MG63 (cell line): ENCODE measurements at regions not wholly inside any gene's neighbourhood (a gene's known extent, or its start where the extent isn't known, plus 50 kb on each side); places are given as distances from the start of the nearest gene placed in this dataset.

ENCODE experiments used
- DNase-seq: peaks from one replicate; pipeline ENCODE4 v3.0.0-alpha.2; 2020
- H3K27me3 ChIP-seq: fragments of 250-450 bp; sonication (Bioruptor Pico); 2 replicates; pipeline ENCODE4 v1.5.1; 2020; ENCODE audit warnings: mild to moderate bottlenecking, moderate library complexity
- H3K36me3 ChIP-seq: fragments of 250-450 bp; sonication (Bioruptor Pico); 2 replicates; pipeline ENCODE4 v1.5.1; 2020; ENCODE audit warnings: mild to moderate bottlenecking, moderate library complexity
- H3K4me3 ChIP-seq: fragments of 250-450 bp; sonication (Bioruptor Pico); 2 replicates; pipeline ENCODE4 v1.5.1; 2020; ENCODE audit warnings: mild to moderate bottlenecking, moderate library complexity
- H3K9me3 ChIP-seq: fragments of 250-450 bp; sonication (Bioruptor Pico); 2 replicates; pipeline ENCODE4 v1.5.1; 2020; ENCODE audit warnings: mild to moderate bottlenecking, moderate library complexity

- Histone ChIP-seq H3K4me3 (no peak overlapping the region), H3K9me3 (peaks cover 4% of the 10 kb centered on the region; the same call in 1 of the 2 replicates), H3K27me3 (no peaks in the 10 kb centered on the region), H3K36me3 (no peaks in the 10 kb centered on the region)
- no peak for DNase-seq
Observed at GRCh38 chr5:61697809-61698558, 365.9 kb downstream of the ZSWIM6 start.

- H3K27me3 ChIP-seq, result no peaks in the 10 kb centered on the region
- no peaks in the 10 kb centered on the region for H3K9me3 ChIP-seq
- H3K4me3 ChIP-seq, result no peak overlapping the region
- peak; percentile 23 for DNase-seq
- no peaks in the 10 kb centered on the region for H3K36me3 ChIP-seq
Observed at GRCh38 chr5:61701877-61702602, 370.0 kb downstream of the ZSWIM6 start.

- DNase-seq, result peak; percentile 31
- Histone ChIP-seq H3K9me3 (no peaks in the 10 kb centered on the region), H3K36me3 (no peaks in the 10 kb centered on the region), H3K27me3 (no peaks in the 10 kb centered on the region), H3K4me3 (no peak overlapping the region)
Observed at GRCh38 chr5:61702784-61703183, 370.7 kb downstream of the ZSWIM6 start.

GRCh38 chr5:61704289-61704688 lies 372.2 kb downstream of the ZSWIM6 start:
- Histone ChIP-seq H3K4me3 (no peak overlapping the region), H3K9me3 (no peaks in the 10 kb centered on the region), H3K27me3 (no peaks in the 10 kb centered on the region), H3K36me3 (no peaks in the 10 kb centered on the region)
- no peak for DNase-seq

GRCh38 chr5:61706751-61707150 lies 374.7 kb downstream of the ZSWIM6 start:
- DNase-seq, result no peak
- no peaks in the 10 kb centered on the region for H3K27me3 ChIP-seq
- no peaks in the 10 kb centered on the region for H3K9me3 ChIP-seq
- H3K4me3 ChIP-seq, result no peak overlapping the region
- no peaks in the 10 kb centered on the region for H3K36me3 ChIP-seq

- Histone ChIP-seq H3K36me3 (no peaks in the 10 kb centered on the region), H3K9me3 (no peaks in the 10 kb centered on the region), H3K4me3 (no peak overlapping the region), H3K27me3 (no peaks in the 10 kb centered on the region; the same call in 1 of the 2 replicates)
- no peak for DNase-seq
Observed at GRCh38 chr5:61719124-61719523, 387.1 kb downstream of the ZSWIM6 start.

GRCh38 chr5:61720829-61721228 lies 388.8 kb downstream of the ZSWIM6 start:
- Histone ChIP-seq H3K4me3 (no peak overlapping the region), H3K27me3 (no peaks in the 10 kb centered on the region; the same call in 1 of the 2 replicates), H3K9me3 (no peaks in the 10 kb centered on the region), H3K36me3 (no peaks in the 10 kb centered on the region)
- no peak for DNase-seq

- Histone ChIP-seq H3K36me3 (no peaks in the 10 kb centered on the region), H3K4me3 (no peak overlapping the region), H3K9me3 (no peaks in the 10 kb centered on the region), H3K27me3 (no peaks in the 10 kb centered on the region)
- no peak for DNase-seq
Observed at GRCh38 chr5:61724102-61724501, 392.0 kb downstream of the ZSWIM6 start.

- no peaks in the 10 kb centered on the region for H3K27me3 ChIP-seq
- H3K9me3 ChIP-seq, result no peaks in the 10 kb centered on the region
Observed at GRCh38 chr5:61728287-61728686, 396.2 kb downstream of the ZSWIM6 start.

GRCh38 chr5:61730866-61731265 lies 398.8 kb downstream of the ZSWIM6 start:
- no peak overlapping the region for H3K4me3 ChIP-seq
- H3K9me3 ChIP-seq, result no peaks in the 10 kb centered on the region
- DNase-seq, result no peak
- H3K27me3 ChIP-seq, result no peaks in the 10 kb centered on the region
- H3K36me3 ChIP-seq, result no peaks in the 10 kb centered on the region

More at GRCh38 chr5:61728287-61728686, 396.2 kb downstream of the ZSWIM6 start:
- no peaks in the 10 kb centered on the region for H3K36me3 ChIP-seq
- no peak overlapping the region for H3K4me3 ChIP-seq
- no peak for DNase-seq

- no peaks in the 10 kb centered on the region for H3K36me3 ChIP-seq
- no peak for DNase-seq
Observed at GRCh38 chr5:61731267-61731945, 399.3 kb downstream of the ZSWIM6 start.

GRCh38 chr5:61731946-61732314 lies 399.9 kb downstream of the ZSWIM6 start:
- Histone ChIP-seq H3K27me3 (no peaks in the 10 kb centered on the region), H3K4me3 (no peak overlapping the region), H3K36me3 (no peaks in the 10 kb centered on the region), H3K9me3 (no peaks in the 10 kb centered on the region)
- no peak for DNase-seq

More at GRCh38 chr5:61731267-61731945, 399.3 kb downstream of the ZSWIM6 start:
- no peaks in the 10 kb centered on the region for H3K27me3 ChIP-seq
- H3K4me3 ChIP-seq, result no peak overlapping the region
- no peaks in the 10 kb centered on the region for H3K9me3 ChIP-seq

- no peaks in the 10 kb centered on the region for H3K27me3 ChIP-seq
- no peaks in the 10 kb centered on the region for H3K9me3 ChIP-seq
- no peak for DNase-seq
- no peak overlapping the region for H3K4me3 ChIP-seq
- H3K36me3 ChIP-seq, result no peaks in the 10 kb centered on the region
Observed at GRCh38 chr5:61732369-61732768, 400.3 kb downstream of the ZSWIM6 start.

GRCh38 chr5:61732796-61733195 lies 400.7 kb downstream of the ZSWIM6 start:
- no peak for DNase-seq

GRCh38 chr5:61734001-61734400 lies 401.9 kb downstream of the ZSWIM6 start:
- Histone ChIP-seq H3K4me3 (no peak overlapping the region), H3K9me3 (no peaks in the 10 kb centered on the region), H3K27me3 (no peaks in the 10 kb centered on the region), H3K36me3 (no peaks in the 10 kb centered on the region)
- DNase-seq, result no peak

More at GRCh38 chr5:61732796-61733195, 400.7 kb downstream of the ZSWIM6 start:
- no peaks in the 10 kb centered on the region for H3K27me3 ChIP-seq
- no peak overlapping the region for H3K4me3 ChIP-seq
- H3K36me3 ChIP-seq, result no peaks in the 10 kb centered on the region
- no peaks in the 10 kb centered on the region for H3K9me3 ChIP-seq

- H3K4me3 ChIP-seq, result no peak overlapping the region
- no peaks in the 10 kb centered on the region for H3K9me3 ChIP-seq
- H3K36me3 ChIP-seq, result no peaks in the 10 kb centered on the region
- no peak for DNase-seq
- no peaks in the 10 kb centered on the region for H3K27me3 ChIP-seq
Observed at GRCh38 chr5:61734966-61735365, 402.9 kb downstream of the ZSWIM6 start.

- no peak for DNase-seq
- no peaks in the 10 kb centered on the region for H3K27me3 ChIP-seq
- no peaks in the 10 kb centered on the region for H3K36me3 ChIP-seq
- H3K4me3 ChIP-seq, result no peak overlapping the region
- H3K9me3 ChIP-seq, result no peaks in the 10 kb centered on the region
Observed at GRCh38 chr5:61735531-61735930, 403.5 kb downstream of the ZSWIM6 start.
